ENCODE measurements at regions not wholly inside any gene's neighbourhood (a gene's known extent, or its start where the extent isn't known, plus 50 kb on each side); places are given as distances from the start of the nearest gene placed in this dataset.

DNA sequence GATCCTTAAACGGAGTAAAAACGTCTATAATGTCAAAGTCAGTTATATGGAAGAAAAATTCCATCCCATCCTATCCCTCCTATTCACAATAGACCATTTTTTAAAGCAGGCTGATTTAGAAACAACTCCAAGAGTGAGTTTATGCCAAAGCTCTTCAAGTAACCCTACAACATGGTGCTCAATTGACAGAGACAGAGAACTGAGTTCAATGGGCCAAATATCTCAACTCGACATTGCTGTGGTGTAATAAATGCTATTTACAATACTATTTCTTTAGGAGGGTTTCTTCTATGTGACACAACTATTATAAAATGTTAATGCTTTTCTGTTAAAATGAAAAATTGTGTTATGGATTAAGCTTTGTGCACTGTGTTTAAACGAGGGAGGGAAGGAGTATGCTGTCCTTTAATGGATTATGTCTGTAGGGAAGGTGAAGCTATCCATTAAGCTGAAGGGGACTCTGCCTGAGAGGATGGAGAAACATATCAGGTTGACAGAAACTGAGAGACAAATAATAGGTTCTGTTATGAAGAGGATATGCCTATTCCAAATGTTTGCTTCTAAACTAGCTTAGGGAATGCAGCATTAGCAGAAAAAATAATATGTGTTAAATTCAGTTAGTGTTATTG lies 362.5 kb upstream of the CHRM3 start:
- no peaks in the 10 kb centered on the region for H3K36me3 ChIP-seq (replicated peaks in 1 of 2; ENCODE audit: control extremely low read depth in 1 of 2, control insufficient read depth in 1 of 2, extremely low read depth in 1 of 2, insufficient read depth in 2 of 2, low read length in 1 of 2)
- 100% methylated on average over 1 of the region's 4 CpGs for WGBS (ENCODE audit: insufficient coverage)
- intact Hi-C loops (cut with micrococcal nuclease), result no loop called here

GRCh38 chr1:239016337-239016736 lies 370.0 kb upstream of the CHRM3 start:
- Mint-ChIP-seq H3K4me3 (no peak overlapping the region), H3K27ac (no peak overlapping the region), H3K4me1 (no peaks in the 10 kb centered on the region), H3K27me3 (no peaks in the 10 kb centered on the region), H3K9me3 (ENCODE audit: insufficient read depth) (peaks cover 8% of the 10 kb centered on the region)
- CTCF ChIA-PET, result no interaction called here
- POLR2A ChIA-PET, result no interaction called here
- no peak overlapping the region for H3K4me3 ChIP-seq (ENCODE audit: control extremely low read depth in 1 of 5, extremely low read depth in 1 of 5, insufficient read depth in 1 of 5, low read depth in 2 of 5, low read length in 4 of 5)
- no peak overlapping the region for H3K4me2 ChIP-seq (replicated peaks; ENCODE audit: low read depth, low read length, poor library complexity, severe bottlenecking)
- H3K79me2 ChIP-seq (ENCODE audit: control insufficient read depth, insufficient read depth, low read length), result no peaks in the 10 kb centered on the region
- no peaks in the 10 kb centered on the region for H4K20me1 ChIP-seq (ENCODE audit: control insufficient read depth, insufficient read depth, low read length, poor library complexity, severe bottlenecking)
- DNase-seq, result no peak
- WGBS (ENCODE audit: insufficient coverage), result 100% methylated on average over 1 of the region's 2 CpGs
- H3K9me3 ChIP-seq (ENCODE audit: control extremely low read depth in 1 of 3, control insufficient read depth in 2 of 3, insufficient read depth in 1 of 3, low read length in 2 of 3), result no peaks in the 10 kb centered on the region
- no peak for TF ChIP-seq CTCF (IDR thresholded peaks at IDR 0.05)
- TF ChIP-seq EZH2 (IDR thresholded peaks at IDR 0.05; ENCODE audit: borderline replicate concordance, insufficient read depth, low read depth, low read length, poor library complexity, severe bottlenecking), result no peak
- no peak overlapping the region for H3K9ac ChIP-seq (ENCODE audit: low read length)
- H3K27ac ChIP-seq (ENCODE audit: low read length in 2 of 2), result no peak overlapping the region
- no peaks in the 10 kb centered on the region for H3K4me1 ChIP-seq (ENCODE audit: control insufficient read depth in 2 of 2, insufficient read depth in 2 of 2, low read length in 2 of 2)
- no peaks in the 10 kb centered on the region for H3K36me3 ChIP-seq (replicated peaks in 1 of 2; ENCODE audit: control extremely low read depth in 1 of 2, control insufficient read depth in 1 of 2, extremely low read depth in 1 of 2, insufficient read depth in 2 of 2, low read length in 1 of 2)
- H3K27me3 ChIP-seq (replicated peaks in 1 of 4; ENCODE audit: control extremely low read depth in 1 of 4, control insufficient read depth in 3 of 4, insufficient read depth in 4 of 4, low read length in 3 of 4), result no peaks in the 10 kb centered on the region
- intact Hi-C loops (cut with micrococcal nuclease), result no loop called here
- H2AFZ ChIP-seq (ENCODE audit: insufficient read depth, low read depth, low read length, poor library complexity, severe bottlenecking), result no peak overlapping the region
- no peak for ATAC-seq (ENCODE audit: low read depth)

More for the DNA sequence above, 362.5 kb upstream of the CHRM3 start:
- no peak for TF ChIP-seq CTCF (IDR thresholded peaks at IDR 0.05)
- no peak for TF ChIP-seq EZH2 (IDR thresholded peaks at IDR 0.05; ENCODE audit: borderline replicate concordance, insufficient read depth, low read depth, low read length, poor library complexity, severe bottlenecking)
- no peaks in the 10 kb centered on the region for H3K27me3 ChIP-seq (replicated peaks in 1 of 4; ENCODE audit: control extremely low read depth in 1 of 4, control insufficient read depth in 3 of 4, insufficient read depth in 4 of 4, low read length in 3 of 4)
- no peak overlapping the region for H3K27ac ChIP-seq (ENCODE audit: low read length in 2 of 2)
- no peak for ATAC-seq (ENCODE audit: low read depth)
- no peak overlapping the region for H3K4me3 ChIP-seq (ENCODE audit: control extremely low read depth in 1 of 5, extremely low read depth in 1 of 5, insufficient read depth in 1 of 5, low read depth in 2 of 5, low read length in 4 of 5)
- POLR2A ChIA-PET, result no interaction called here
- no peak overlapping the region for H2AFZ ChIP-seq (ENCODE audit: insufficient read depth, low read depth, low read length, poor library complexity, severe bottlenecking)
- peaks cover 0 to 2% (median 0%) of the 10 kb centered on the region in 3 donors for H3K9me3 ChIP-seq (ENCODE audit: control extremely low read depth in 1 of 3, control insufficient read depth in 2 of 3, insufficient read depth in 1 of 3, low read length in 2 of 3)
- Mint-ChIP-seq H3K27ac (no peak overlapping the region), H3K9me3 (ENCODE audit: insufficient read depth) (peaks cover 3% of the 10 kb centered on the region), H3K4me1 (no peaks in the 10 kb centered on the region), H3K27me3 (no peaks in the 10 kb centered on the region), H3K4me3 (no peak overlapping the region)
- H4K20me1 ChIP-seq (ENCODE audit: control insufficient read depth, insufficient read depth, low read length, poor library complexity, severe bottlenecking), result no peaks in the 10 kb centered on the region
- no peaks in the 10 kb centered on the region for H3K79me2 ChIP-seq (ENCODE audit: control insufficient read depth, insufficient read depth, low read length)
- no peak for DNase-seq
- no peaks in the 10 kb centered on the region for H3K4me1 ChIP-seq (ENCODE audit: control insufficient read depth in 2 of 2, insufficient read depth in 2 of 2, low read length in 2 of 2)
- H3K9ac ChIP-seq (ENCODE audit: low read length), result no peak overlapping the region
- no peak overlapping the region for H3K4me2 ChIP-seq (replicated peaks; ENCODE audit: low read depth, low read length, poor library complexity, severe bottlenecking)
- CTCF ChIA-PET, result no interaction called here

Measured in B cell (primary cell).